H1 (cell line): ENCODE measurements at regions not wholly inside any gene's neighbourhood (a gene's known extent, or its start where the extent isn't known, plus 50 kb on each side); places are given as distances from the start of the nearest gene placed in this dataset.

Experiments used
- CTCF ChIP-seq, 3 experiments: IDR thresholded peaks; 1 replicate in 2 of 3; 2 replicates in 1 of 3; pipeline versions ENCODE4 v1.5.1 to v1.6.1; 2011; ENCODE audit warnings: low read length in 3 of 3, mild to moderate bottlenecking in 3 of 3, inconsistent platforms in 2 of 3, low read depth in 1 of 3, moderate library complexity in 1 of 3; ENCODE audit not compliant: insufficient read depth in 1 of 3; ENCODE audit errors: control extremely low read depth in 1 of 3
- HDAC6 ChIP-seq: IDR thresholded peaks from one replicate; pipeline ENCODE4 v1.7.1; 2012; ENCODE audit warnings: low read depth, mild to moderate bottlenecking, inconsistent platforms, low read length, moderate library complexity
- JUND ChIP-seq: IDR thresholded peaks from 2 replicates; pipeline ENCODE4 v1.6.1; 2011; ENCODE audit warnings: mild to moderate bottlenecking, improper control_type of control experiment, low read length
- RBBP5 ChIP-seq: IDR thresholded peaks from 2 replicates; pipeline ENCODE4 v1.7.1; 2012; ENCODE audit warnings: low read depth, mild to moderate bottlenecking, inconsistent platforms, low read length, moderate library complexity, borderline replicate concordance
- SIN3A ChIP-seq, 2 experiments: IDR thresholded peaks in 1 of 2; conservative IDR thresholded peaks in 1 of 2; 2 replicates each; pipeline ENCODE4 v1.6.1; 2011 to 2012; ENCODE audit warnings: low read length in 2 of 2, improper control_type of control experiment in 1 of 2, low read depth in 1 of 2, mild to moderate bottlenecking in 1 of 2
- SP2 ChIP-seq: IDR thresholded peaks from 2 replicates; pipeline ENCODE4 v1.6.1; 2012; ENCODE audit warnings: mild to moderate bottlenecking, low read length, inconsistent platforms
- ZNF274 ChIP-seq: IDR thresholded peaks from 2 replicates; pipeline ENCODE4 v1.7.0; 2012; ENCODE audit warnings: low read length, borderline replicate concordance; ENCODE audit errors: extremely low read depth

DNA sequence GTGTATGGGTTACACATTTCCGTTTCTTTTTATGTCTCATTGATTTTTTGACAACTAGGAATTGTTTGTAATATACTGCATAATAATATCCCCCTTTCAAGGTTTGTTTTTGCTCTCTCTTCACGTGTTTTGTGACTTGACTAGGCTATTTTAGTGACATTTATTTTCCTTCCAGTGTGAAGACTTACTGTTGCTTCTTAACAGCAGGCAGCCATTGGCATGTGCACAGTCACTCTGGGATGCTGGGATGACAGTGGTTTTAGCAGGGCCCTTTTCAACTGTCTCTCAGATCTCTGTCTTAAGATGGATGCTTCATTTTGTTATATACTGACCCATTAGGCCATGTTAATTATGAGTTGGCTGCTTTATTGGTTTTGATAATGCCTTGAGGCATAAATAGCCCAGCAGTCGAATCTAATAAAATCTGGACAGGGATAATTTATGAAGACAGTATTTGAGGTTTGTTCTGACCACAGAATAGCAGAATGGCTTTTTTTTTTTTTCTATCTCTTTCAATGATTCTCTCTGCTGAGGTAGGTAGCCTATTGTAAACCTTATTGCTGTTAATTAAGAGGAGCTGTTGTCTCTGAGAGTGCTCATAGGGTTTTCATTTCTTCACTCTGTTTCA is 536.0 kb downstream of the GABRG2 start:
- TF ChIP-seq RBBP5 = no peak
- no peak for TF ChIP-seq CTCF (IDR thresholded peaks at IDR 0.05; ENCODE audit: control extremely low read depth in 1 of 3, insufficient read depth in 1 of 3, low read depth in 1 of 3, low read length in 3 of 3)
- TF ChIP-seq SP2 = no peak
- TF ChIP-seq HDAC6 = no peak
- no peak for TF ChIP-seq SIN3A (conservative IDR thresholded peaks at IDR 0.05 in 1 of 2, IDR thresholded peaks at IDR 0.05 in 1 of 2; ENCODE audit: low read depth in 1 of 2, low read length in 2 of 2)
- TF ChIP-seq JUND = no peak
- no peak for TF ChIP-seq ZNF274
